ENCODE measurements at regions not wholly inside any gene's neighbourhood (a gene's known extent, or its start where the extent isn't known, plus 50 kb on each side); places are given as distances from the start of the nearest gene placed in this dataset.

DNA sequence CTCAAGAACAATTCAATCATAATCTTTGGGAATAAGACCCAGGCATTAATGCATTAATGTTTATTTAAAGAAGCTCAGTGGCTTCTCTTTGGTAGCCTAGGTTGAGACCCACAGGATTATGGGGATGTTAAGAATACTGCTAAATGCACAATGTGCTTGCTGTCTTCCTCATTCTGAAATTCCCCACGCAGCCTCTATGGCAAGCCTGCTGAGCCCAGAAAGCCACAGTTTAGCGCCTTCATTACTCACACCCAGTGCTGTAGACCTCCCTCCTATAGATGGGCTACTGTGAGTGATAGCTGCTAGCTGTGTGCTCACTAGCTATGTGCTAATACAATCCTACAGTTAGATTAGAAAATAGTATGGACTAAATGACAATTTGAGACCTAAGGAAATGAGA lies 90.6 kb downstream of the TNFSF13B start:
- Mint-ChIP-seq H3K27me3 (no peaks in the 10 kb centered on the region), H3K36me3 (ENCODE audit: low read depth) (no peaks in the 10 kb centered on the region), H3K4me1 (no peaks in the 10 kb centered on the region), H3K9me3 (no peaks in the 10 kb centered on the region), H3K27ac (no peak overlapping the region), H3K4me3 (no peak overlapping the region)
- ChIA-PET POLR2A (no interaction called here), CTCF (no interaction called here)
- DNase-seq = no peak

DNA sequence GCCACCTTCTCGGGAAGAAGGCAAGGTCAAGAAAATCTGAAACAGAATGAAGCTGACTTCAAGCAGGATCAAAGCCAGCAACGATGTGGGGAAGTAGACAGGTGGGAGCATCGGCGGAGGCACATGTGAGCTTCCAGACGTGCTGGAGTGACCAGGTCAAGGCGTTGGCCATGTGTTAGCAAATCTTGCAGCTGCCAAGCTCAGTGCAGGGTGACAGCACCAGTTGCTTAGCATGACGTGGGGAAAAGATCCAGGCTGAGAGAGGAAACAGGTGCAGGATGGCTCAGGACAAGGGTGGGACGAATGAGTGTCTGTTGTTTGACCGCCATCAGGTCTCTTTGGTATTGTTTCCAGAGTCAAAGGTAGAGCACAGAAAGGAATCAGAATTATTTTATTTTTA lies 92.3 kb downstream of the TNFSF13B start:
- H3K4me3 Mint-ChIP-seq = no peak overlapping the region
- no peak overlapping the region for H3K27ac Mint-ChIP-seq
- no peaks in the 10 kb centered on the region for H3K4me1 Mint-ChIP-seq
- CTCF ChIA-PET = no interaction called here
- no peaks in the 10 kb centered on the region for H3K9me3 Mint-ChIP-seq
- DNase-seq = no peak
- H3K27me3 Mint-ChIP-seq = no peaks in the 10 kb centered on the region
- no peaks in the 10 kb centered on the region for H3K36me3 Mint-ChIP-seq (ENCODE audit: low read depth)
- POLR2A ChIA-PET = no interaction called here

DNA sequence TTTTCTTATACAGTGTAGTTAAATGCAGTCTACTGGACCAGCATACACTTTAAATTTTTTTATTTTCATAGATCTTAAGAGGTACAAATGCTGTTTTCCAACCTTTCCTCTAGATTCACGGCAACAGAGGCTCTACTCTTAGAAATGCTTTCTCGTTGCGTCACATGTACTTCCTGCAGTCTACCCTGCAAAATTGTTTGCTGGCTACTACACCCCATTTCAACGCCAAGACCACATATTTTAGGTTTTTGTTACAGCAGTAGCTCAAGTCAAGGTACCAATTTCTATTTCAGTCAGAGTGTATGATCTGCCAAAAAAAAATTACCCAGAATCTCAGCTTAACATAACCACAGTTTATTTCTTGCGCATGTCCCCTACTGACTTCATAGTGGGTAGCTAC lies 94.1 kb downstream of the TNFSF13B start:
- no peaks in the 10 kb centered on the region for H3K9me3 Mint-ChIP-seq
- H3K27me3 Mint-ChIP-seq = no peaks in the 10 kb centered on the region
- ChIA-PET POLR2A (no interaction called here), CTCF (interaction anchor here (0.7 kb wide), 1 partner anchor 204 kb away, joined by 3 read pairs; no protein-coding TSS in a partner anchor)
- H3K4me1 Mint-ChIP-seq = no peaks in the 10 kb centered on the region
- no peak overlapping the region for H3K4me3 Mint-ChIP-seq
- no peaks in the 10 kb centered on the region for H3K36me3 Mint-ChIP-seq (ENCODE audit: low read depth)
- DNase-seq = no peak
- no peak overlapping the region for H3K27ac Mint-ChIP-seq

DNA sequence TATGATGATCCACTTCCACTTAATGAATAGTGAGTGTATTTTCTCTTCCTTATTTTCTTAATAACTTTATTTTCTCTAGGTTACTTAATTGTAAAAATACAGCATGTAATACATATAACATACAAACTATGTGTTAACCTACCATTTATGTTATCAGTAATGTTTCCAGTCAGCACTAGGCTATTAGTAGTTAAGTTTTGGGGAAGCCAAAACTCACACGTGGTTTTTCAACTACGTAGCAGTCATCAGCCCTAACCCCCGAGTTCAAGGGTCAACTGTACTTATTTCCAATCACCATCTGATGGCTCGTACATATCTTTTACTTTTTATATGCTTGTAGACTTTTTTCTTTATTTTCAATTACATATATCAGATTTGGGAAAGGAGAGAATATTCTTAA lies 95.7 kb downstream of the TNFSF13B start:
- no peak overlapping the region for H3K4me3 Mint-ChIP-seq
- no peaks in the 10 kb centered on the region for H3K27me3 Mint-ChIP-seq
- H3K9me3 Mint-ChIP-seq = no peaks in the 10 kb centered on the region
- H3K36me3 Mint-ChIP-seq (ENCODE audit: low read depth) = no peaks in the 10 kb centered on the region
- no peak for DNase-seq
- H3K27ac Mint-ChIP-seq = no peak overlapping the region
- ChIA-PET POLR2A (no interaction called here), CTCF (no interaction called here)
- no peaks in the 10 kb centered on the region for H3K4me1 Mint-ChIP-seq

DNA sequence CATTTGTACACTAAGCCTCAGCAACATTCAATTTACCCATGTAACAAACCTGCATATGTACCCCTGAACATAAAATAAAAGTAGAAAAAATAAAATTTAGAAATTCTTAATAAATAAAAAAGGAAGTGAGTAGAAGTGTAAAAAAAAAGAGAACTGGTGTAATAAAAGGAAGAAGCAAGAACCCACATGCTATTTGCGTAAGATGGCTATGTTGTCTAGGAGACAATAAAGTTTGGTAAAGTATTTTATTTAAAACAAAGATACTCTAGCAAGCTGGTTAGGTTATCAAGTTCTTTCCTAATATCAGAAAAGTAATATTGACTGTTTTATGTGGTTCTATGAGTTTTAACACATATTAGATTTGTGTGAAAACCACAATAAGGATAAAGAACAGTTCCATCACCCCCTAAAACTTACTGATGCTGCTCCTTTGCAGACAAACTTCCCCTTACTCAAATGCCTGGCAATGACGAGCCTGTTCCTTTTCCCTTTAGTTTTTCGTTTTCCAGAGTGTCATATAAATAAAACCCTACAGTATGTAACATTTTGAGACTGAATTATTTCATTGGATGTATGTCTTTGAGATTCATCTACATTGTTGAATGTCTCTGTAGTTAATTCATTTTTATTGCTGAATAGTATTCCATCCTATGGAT lies 98.9 kb downstream of the TNFSF13B start:
- H3K27ac Mint-ChIP-seq = no peak overlapping the region

DNA sequence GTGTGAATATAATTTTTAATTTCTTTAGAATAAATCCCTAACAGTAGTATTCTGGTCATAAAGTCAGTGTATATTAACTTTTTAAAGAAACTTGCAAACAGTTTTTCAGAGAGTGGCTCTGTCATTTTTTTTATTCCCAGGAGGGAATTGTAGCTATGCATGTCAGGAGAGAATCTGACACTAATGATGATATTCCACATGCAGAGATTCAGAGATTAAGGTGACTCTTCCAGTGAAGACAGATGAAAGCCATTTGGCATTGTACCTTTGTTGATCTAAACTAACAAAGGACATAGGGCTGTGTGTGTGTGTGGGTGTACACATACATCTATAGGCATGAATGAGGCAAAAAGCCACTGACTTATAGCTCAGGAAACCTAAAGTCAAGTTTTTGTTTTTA lies 99.9 kb downstream of the TNFSF13B start:
- ChIA-PET CTCF (interaction anchor here (0.9 kb wide), 1 partner anchor 10 kb away, joined by 3 read pairs; no protein-coding TSS in a partner anchor), POLR2A (no interaction called here)
- peaks cover 2% of the 10 kb centered on the region for H3K27me3 Mint-ChIP-seq
- H3K4me1 Mint-ChIP-seq = no peaks in the 10 kb centered on the region
- no peak overlapping the region for H3K27ac Mint-ChIP-seq
- no peak overlapping the region for H3K4me3 Mint-ChIP-seq
- DNase-seq = no peak
- no peaks in the 10 kb centered on the region for H3K36me3 Mint-ChIP-seq (ENCODE audit: low read depth)
- no peaks in the 10 kb centered on the region for H3K9me3 Mint-ChIP-seq

More for the DNA sequence above, 98.9 kb downstream of the TNFSF13B start:
- Mint-ChIP-seq H3K9me3 (no peaks in the 10 kb centered on the region), H3K27me3 (peaks cover 2% of the 10 kb centered on the region), H3K36me3 (ENCODE audit: low read depth) (no peaks in the 10 kb centered on the region), H3K4me1 (no peaks in the 10 kb centered on the region), H3K4me3 (no peak overlapping the region)
- ChIA-PET CTCF (no interaction called here), POLR2A (no interaction called here)
- no peak for DNase-seq

DNA sequence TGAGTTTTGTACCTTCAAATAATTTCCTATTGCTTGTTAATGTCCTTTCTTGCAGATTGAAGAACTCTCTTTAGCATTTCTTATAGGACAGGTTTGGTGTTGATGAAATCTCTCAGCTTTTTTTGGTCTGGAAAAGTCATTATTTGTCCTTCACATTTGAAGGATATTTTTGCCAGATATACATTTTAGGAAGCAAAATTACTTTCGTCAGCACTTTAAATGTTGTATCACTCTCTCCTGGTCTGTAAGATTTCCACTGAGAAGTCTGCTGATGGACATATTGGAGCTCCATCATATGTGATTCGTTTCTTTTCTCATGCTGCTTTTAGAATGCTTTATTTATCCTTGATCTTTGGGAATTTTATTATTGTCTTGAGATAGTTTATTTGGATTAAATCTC lies 105.5 kb downstream of the TNFSF13B start:
- peaks cover 2% of the 10 kb centered on the region for H3K27me3 Mint-ChIP-seq
- H3K9me3 Mint-ChIP-seq = no peaks in the 10 kb centered on the region

DNA sequence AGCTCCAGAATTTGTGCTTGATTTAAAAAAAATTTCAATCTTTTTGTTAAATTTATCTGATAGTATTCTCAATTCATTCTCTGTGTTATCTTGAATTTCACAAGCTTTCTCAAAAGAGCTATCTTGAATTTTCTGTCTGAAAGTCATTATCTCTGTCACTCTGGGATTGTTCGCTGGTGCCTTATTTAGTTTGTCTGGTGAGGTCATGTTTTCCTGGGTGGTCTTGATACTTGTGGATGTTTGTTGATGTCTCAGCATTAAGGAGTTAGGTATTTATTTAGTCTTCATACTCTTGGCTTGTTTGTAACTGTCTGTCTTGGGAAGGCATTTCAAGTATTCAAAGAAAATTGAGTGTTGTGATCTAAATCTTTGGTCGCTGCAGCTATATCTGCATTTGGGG lies 106.3 kb downstream of the TNFSF13B start:
- H3K4me1 Mint-ChIP-seq = no peaks in the 10 kb centered on the region
- CTCF ChIA-PET = interaction anchor here (1.1 kb wide), 1 partner anchor 10 kb away, joined by 3 read pairs; no protein-coding TSS in a partner anchor
- H3K4me3 Mint-ChIP-seq = no peak overlapping the region
- H3K27ac Mint-ChIP-seq = no peak overlapping the region
- POLR2A ChIA-PET = no interaction called here
- DNase-seq = no peak
- H3K27me3 Mint-ChIP-seq = peaks cover 2% of the 10 kb centered on the region
- H3K9me3 Mint-ChIP-seq = no peaks in the 10 kb centered on the region
- H3K36me3 Mint-ChIP-seq (ENCODE audit: low read depth) = no peaks in the 10 kb centered on the region

More for the DNA sequence above, 105.5 kb downstream of the TNFSF13B start:
- Mint-ChIP-seq H3K4me1 (no peaks in the 10 kb centered on the region), H3K27ac (no peak overlapping the region), H3K4me3 (no peak overlapping the region), H3K36me3 (ENCODE audit: low read depth) (no peaks in the 10 kb centered on the region)
- CTCF ChIA-PET = interaction anchor here (1.1 kb wide), 1 partner anchor 11 kb away, joined by 3 read pairs; no protein-coding TSS in a partner anchor
- POLR2A ChIA-PET = no interaction called here
- no peak for DNase-seq

DNA sequence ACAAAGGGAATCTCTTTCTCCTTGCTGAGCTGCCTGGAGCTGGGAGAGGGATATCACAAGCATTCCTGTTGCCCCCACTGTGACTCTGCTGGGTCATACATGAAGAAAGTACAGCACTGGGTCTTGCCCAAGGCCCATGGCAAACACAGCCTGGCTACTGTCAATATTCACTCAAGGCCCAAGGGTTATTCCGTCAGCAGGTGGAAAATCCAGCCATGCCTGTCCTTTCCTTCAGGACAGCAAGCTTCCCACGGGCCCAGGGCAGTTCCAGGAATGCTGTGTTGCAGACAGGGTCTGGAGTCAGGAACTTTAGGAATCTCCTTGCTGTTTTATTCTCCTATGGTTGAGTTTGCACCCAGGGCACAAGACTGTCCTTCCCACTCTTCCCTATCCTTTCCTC lies 106.8 kb downstream of the TNFSF13B start:
- CTCF ChIA-PET = no interaction called here
- DNase-seq = no peak
- Mint-ChIP-seq H3K4me1 (no peaks in the 10 kb centered on the region), H3K4me3 (no peak overlapping the region), H3K9me3 (no peaks in the 10 kb centered on the region), H3K27ac (no peak overlapping the region), H3K27me3 (no peaks in the 10 kb centered on the region), H3K36me3 (ENCODE audit: low read depth) (no peaks in the 10 kb centered on the region)
- POLR2A ChIA-PET = no interaction called here

DNA sequence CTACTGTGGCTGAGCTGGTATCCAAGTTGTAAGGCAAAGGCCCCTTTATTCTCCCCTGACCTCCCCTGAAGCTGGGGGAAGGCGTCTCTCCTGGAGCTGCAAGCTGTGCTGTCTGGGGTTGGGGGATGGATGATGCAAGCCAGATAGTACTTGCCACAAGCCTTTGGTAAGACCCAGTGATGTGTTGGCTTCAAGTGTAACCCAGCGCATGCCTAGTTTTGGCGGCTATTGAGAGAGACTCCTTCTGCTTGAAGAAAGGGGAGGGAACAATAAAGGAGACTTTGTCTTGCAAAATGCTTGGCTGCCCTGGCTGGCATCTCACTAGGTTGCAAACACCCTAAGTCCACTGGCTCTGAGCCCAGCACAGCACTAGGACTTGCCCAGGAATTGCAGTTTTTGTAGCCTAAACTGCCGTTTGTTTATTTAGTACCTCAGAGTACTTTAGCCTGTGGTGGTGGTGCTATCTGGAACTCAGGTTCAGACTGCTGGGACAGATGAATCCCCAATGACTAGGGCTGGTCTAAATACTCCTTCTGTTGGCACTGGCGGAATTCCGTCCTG lies 108.2 kb downstream of the TNFSF13B start:
- H3K27me3 Mint-ChIP-seq = no peaks in the 10 kb centered on the region
- H3K4me1 Mint-ChIP-seq = no peaks in the 10 kb centered on the region
- CTCF ChIA-PET = no interaction called here
- no peak for DNase-seq
- no peak overlapping the region for H3K27ac Mint-ChIP-seq
- H3K4me3 Mint-ChIP-seq = no peak overlapping the region
- no peaks in the 10 kb centered on the region for H3K36me3 Mint-ChIP-seq (ENCODE audit: low read depth)
- POLR2A ChIA-PET = no interaction called here
- H3K9me3 Mint-ChIP-seq = no peaks in the 10 kb centered on the region

DNA sequence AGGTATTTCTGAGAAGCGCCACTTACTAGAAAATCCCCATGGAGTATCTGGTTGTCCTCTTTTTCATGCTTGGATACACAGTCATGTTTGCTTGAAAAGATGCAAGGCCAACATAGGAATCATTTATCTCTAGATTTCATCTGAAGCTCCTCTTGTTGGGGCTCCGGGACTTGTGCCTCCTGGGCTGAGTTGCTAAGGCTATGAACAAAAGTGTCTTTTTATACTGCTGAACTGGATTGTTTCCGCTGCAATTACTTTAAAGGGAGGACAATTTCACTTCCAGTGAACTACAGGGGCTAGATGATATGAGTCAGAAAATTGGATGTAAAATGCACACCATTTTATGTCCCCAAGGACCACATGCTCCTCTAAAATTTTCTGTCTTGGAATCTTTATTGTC lies 114.1 kb downstream of the TNFSF13B start:
- H3K27ac Mint-ChIP-seq = no peak overlapping the region
- ChIA-PET CTCF (no interaction called here), POLR2A (no interaction called here)
- no peak overlapping the region for H3K4me3 Mint-ChIP-seq
- H3K4me1 Mint-ChIP-seq = no peaks in the 10 kb centered on the region
- no peaks in the 10 kb centered on the region for H3K36me3 Mint-ChIP-seq (ENCODE audit: low read depth)
- H3K27me3 Mint-ChIP-seq = no peaks in the 10 kb centered on the region
- DNase-seq = no peak
- H3K9me3 Mint-ChIP-seq = no peaks in the 10 kb centered on the region

DNA sequence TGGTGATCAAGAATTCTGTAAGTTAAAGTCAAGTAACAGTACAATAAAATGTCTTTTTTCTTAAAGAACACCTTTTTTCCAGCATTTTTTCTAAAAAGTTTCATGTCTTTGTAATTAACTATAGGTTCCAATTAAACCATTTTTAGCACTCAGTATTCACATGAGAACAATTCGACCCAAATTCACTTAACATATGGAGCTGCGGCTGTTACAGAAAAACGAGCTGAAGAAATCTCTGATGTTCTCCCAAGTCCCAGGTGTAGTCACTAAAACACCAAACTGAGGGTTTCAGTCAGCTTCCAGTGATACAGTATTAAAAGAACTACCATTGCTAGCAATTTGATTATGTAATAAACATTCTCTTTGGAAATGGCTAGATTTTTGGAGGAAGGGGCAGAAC lies 117.6 kb downstream of the TNFSF13B start:
- POLR2A ChIA-PET = no interaction called here
- Mint-ChIP-seq H3K4me3 (no peak overlapping the region), H3K36me3 (ENCODE audit: low read depth) (no peaks in the 10 kb centered on the region)

DNA sequence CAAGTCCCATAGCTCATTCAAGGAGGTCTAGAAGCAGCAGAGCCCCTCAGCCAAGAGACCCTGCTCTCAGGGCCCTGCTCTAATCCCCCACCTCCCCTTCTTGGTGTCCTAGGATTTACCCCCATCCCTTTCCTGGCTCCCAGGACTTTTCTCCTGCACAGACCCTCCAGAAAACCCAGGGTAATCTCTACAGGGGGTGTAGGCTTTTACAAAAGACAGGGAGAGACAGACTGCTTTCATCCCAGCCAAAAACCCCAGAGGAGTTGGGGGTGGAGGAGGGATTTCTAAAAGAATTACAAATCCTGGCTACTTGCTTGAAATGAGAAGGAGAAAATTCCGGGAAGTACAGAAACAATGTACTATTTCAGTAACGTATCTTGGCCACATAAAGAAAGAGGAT lies 133.3 kb downstream of the TNFSF13B start:
- peaks cover 6% of the 10 kb centered on the region for H3K9me3 Mint-ChIP-seq
- POLR2A ChIA-PET = no interaction called here
- no peaks in the 10 kb centered on the region for H3K36me3 Mint-ChIP-seq (ENCODE audit: low read depth)
- peaks cover 5% of the 10 kb centered on the region for H3K4me1 Mint-ChIP-seq
- CTCF ChIA-PET = no interaction called here
- H3K27ac Mint-ChIP-seq = no peak overlapping the region
- H3K27me3 Mint-ChIP-seq = peaks cover 1% of the 10 kb centered on the region
- H3K4me3 Mint-ChIP-seq = no peak overlapping the region
- DNase-seq = no peak

More for the DNA sequence above, 117.6 kb downstream of the TNFSF13B start:
- DNase-seq = no peak
- CTCF ChIA-PET = no interaction called here
- no peaks in the 10 kb centered on the region for H3K4me1 Mint-ChIP-seq
- no peaks in the 10 kb centered on the region for H3K27me3 Mint-ChIP-seq
- H3K9me3 Mint-ChIP-seq = no peaks in the 10 kb centered on the region
- H3K27ac Mint-ChIP-seq = no peak overlapping the region

DNA sequence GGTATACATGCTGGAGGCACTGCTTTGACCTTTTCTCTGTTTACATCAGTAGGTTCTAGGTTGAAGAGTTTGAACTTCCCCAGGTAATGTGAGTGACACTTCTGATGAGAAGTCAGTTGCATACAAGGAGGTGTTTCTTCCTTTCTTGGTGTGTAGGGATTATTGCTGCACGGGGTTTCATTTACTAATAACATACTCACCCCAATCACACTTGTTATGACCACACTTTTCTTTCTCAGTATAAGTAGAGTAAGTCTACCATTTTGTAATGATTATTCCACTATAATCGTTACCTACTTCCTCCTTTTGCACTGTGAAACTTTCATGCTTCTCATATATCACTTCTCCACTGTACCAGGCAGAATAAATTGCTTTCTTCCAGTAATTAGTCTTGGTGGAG lies 138.0 kb downstream of the TNFSF13B start:
- H3K4me3 Mint-ChIP-seq = no peak overlapping the region
- POLR2A ChIA-PET = no interaction called here
- CTCF ChIA-PET = no interaction called here
- peaks cover 1% of the 10 kb centered on the region for H3K27me3 Mint-ChIP-seq
- H3K9me3 Mint-ChIP-seq = peaks cover 9% of the 10 kb centered on the region
- no peak for DNase-seq
- H3K27ac Mint-ChIP-seq = no peak overlapping the region
- H3K36me3 Mint-ChIP-seq (ENCODE audit: low read depth) = peaks cover 2% of the 10 kb centered on the region
- H3K4me1 Mint-ChIP-seq = peaks cover 47% of the 10 kb centered on the region
